HG03095 (cell line): ENCODE measurements at regions not wholly inside any gene's neighbourhood (a gene's known extent, or its start where the extent isn't known, plus 50 kb on each side); places are given as distances from the start of the nearest gene placed in this dataset.
"Not testable (repeated sequence)": the region's sequence is repeated elsewhere in the genome, so short reads cannot be mapped to it uniquely, and the experiment has no call there.

Experiments used
- ATAC-seq: cut with Tn5 transposase; IDR thresholded peaks from one replicate; pipeline ENCODE4 v1.9.1; 2021; ENCODE audit warnings: moderate library complexity; ENCODE audit not compliant: unreplicated experiment

GRCh38 chr4:31241504-31242106 lies 521.4 kb downstream of the PCDH7 start:
- ATAC-seq: no peak

GRCh38 chr4:31246856-31247255 lies 526.7 kb downstream of the PCDH7 start:
- no peak for ATAC-seq

GRCh38 chr4:31259119-31259518 lies 539.0 kb downstream of the PCDH7 start:
- no peak for ATAC-seq

- no peak for ATAC-seq
Observed at GRCh38 chr4:31261632-31262031, 541.5 kb downstream of the PCDH7 start.

- ATAC-seq: not testable (repeated sequence)
Observed at GRCh38 chr4:31266094-31266493, 545.9 kb downstream of the PCDH7 start.

- ATAC-seq: no peak
Observed at GRCh38 chr4:31272331-31273061, 552.3 kb downstream of the PCDH7 start.

DNA sequence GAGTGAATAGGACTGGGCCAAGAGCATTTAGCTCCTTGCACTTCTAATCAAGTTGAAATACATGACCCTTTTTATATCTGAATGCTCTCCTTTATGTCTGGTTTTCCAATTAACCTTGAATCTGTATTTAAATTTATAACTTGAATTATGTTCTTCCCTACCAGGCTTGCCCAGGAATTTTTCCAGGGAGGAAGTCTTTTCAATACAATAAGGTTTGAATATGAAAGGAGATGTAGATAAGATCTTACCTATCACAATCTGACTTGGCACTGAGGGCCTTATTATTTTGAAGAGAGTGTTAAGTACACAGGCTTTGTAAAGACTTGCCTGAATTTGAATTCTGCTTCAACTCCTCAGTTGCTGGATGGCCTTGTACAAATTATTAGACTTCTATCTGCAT lies 555.7 kb downstream of the PCDH7 start:
- ATAC-seq: no peak

- no peak for ATAC-seq
Observed at GRCh38 chr4:31283679-31284078, 563.5 kb downstream of the PCDH7 start.

GRCh38 chr4:31290836-31291235 lies 570.7 kb downstream of the PCDH7 start:
- no peak for ATAC-seq

DNA sequence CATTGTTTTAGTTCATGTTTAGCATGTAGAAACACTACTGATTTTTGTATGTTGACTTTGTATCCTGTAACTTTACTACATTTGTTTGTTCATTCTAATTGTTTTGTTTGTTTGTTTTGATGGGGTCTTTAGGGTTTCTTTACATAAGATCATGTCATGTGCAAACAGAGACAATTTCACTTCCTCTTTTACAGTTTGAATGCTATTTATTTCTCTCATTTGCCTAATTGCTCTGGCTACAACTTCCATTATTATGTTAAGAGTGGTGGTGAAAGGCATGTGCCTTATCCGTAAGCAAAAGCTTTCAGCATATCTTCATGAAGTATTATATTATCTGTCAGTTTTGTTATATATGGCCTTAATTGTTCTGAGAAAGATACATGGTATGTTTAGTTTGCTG lies 571.1 kb downstream of the PCDH7 start:
- no peak for ATAC-seq

DNA sequence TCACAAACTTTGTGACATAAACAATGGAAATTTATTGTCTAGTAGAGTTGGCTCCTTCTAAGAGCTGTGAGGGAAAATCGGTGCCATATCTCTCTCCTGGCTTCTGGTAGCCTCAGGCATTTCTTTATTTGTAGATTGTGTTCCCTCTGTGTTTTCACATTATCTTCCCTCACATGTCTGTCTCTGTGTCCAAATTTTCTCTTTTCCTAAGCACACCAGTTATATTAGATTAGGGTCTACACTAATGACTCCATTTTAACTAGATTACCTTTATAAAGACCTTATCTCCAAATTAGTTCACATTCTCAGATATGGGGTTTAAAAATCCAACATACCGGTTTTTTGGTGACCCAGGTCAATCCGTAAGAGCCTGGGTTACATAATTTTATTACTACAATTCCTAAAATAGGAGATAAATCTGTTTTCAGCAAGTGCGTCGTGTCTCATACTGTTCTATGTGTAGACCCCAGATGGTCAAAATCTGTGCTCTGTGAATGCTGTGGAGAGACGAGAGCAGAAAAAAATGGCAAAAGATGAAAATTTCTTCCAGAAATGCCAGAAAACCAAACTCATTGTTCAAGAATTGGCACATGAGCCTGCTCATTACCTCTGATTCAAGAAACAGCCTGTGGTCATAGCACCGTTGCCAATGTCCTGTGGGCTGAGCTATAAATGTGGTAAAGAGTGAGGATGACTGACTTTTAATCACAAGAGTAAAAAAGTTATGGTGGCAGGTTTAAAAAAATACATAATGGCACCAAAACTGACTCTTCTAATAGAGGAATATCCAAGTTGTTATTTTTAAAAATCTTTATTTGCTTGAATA lies 574.7 kb downstream of the PCDH7 start:
- no peak for ATAC-seq

GRCh38 chr4:31298737-31299136 lies 578.6 kb downstream of the PCDH7 start:
- ATAC-seq: no peak

- no peak for ATAC-seq
Observed at GRCh38 chr4:31307029-31307428, 586.9 kb downstream of the PCDH7 start.

GRCh38 chr4:31324814-31325213 lies 604.6 kb downstream of the PCDH7 start:
- ATAC-seq: no peak

GRCh38 chr4:31325300-31325699 lies 605.1 kb downstream of the PCDH7 start:
- ATAC-seq: no peak

GRCh38 chr4:31327031-31327430 lies 606.9 kb downstream of the PCDH7 start:
- no peak for ATAC-seq

- ATAC-seq: no peak
Observed at GRCh38 chr4:31328932-31329331, 608.8 kb downstream of the PCDH7 start.

DNA sequence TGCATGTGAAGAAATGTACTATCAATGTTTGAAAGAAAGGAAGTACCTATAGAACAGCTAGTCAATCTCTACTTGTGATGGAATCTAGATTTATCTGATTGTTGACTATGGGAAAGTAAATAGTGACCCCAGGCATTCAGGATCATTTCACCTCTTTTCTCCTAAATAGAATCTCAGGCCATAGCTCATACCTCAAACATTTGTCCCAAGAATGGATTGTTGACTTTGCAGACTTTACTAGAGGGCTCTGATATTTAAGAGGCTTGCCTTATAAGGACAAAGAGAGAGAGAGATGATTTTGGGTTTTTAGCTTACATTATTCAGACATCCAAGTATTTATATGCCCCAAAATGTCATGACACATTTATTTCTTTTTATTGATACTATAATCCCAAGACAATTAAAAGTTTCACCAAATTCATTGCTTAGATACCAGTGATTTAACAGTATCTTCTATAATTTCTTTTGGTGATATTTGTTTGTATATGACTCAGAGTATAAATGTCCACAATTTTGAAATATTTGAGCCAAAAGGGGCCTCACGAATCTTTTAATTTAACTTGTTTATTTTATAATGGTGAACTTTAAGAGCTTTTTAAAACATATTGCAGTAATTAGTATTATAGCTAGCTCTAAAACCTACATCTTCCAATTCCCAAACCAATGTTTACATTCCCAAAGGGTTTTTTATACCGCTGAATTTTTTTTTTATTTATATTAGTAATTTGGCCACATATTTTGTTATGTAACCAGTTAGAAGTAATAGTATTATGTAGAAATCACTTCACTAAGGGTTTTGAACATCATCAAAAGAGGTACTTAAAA lies 614.1 kb downstream of the PCDH7 start:
- ATAC-seq: no peak

- ATAC-seq: no peak
Observed at GRCh38 chr4:31338000-31338399, 617.8 kb downstream of the PCDH7 start.

DNA sequence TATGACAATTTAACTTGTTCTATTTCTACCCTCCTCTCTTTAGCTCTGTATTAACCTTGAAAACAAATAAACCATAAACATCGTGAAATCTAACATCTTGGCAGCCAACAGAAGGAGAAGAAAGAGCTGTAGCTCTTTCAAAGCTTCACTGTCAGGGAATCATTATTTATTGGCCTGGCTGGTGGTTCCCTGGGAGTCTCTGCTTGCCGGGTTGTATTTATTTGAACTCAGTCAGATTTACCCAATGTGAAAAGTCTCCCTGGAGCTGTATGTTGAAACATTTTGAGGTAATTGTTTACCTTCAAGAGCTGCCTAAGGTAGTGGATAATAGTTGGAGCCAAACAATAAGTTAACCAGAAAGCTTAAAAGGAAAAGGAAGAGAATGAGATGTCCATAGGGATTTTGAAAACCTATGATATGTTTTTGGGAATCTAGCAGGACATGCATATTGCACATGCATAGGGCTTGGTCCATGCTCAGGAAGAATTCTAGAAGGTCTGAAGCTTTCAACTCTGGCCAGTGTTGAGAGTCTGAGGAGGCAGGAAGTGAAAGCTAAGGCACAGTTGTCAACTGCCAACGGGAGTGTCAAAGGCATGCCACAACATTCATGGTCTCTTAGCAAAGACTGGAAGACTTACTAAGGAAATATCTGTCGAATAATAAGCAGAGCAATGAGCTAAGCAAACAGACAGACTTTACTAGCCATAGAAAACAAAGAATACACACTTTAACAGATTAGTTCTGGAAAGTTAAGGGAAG lies 621.6 kb downstream of the PCDH7 start:
- ATAC-seq: no peak
